Mammary epithelial cell (primary cell): ENCODE measurements at regions not wholly inside any gene's neighbourhood (a gene's known extent, or its start where the extent isn't known, plus 50 kb on each side); places are given as distances from the start of the nearest gene placed in this dataset.

Source experiments
- CTCF ChIP-seq, 2 donors: IDR thresholded peaks in 1 of 2; conservative IDR thresholded peaks in 1 of 2; 2 replicates each; pipeline ENCODE4 v1.5.1; 2011 to 2012; ENCODE audit warnings: inconsistent platforms in 2 of 2, low read length in 2 of 2, mild to moderate bottlenecking in 2 of 2, control low read depth in 1 of 2, low read depth in 1 of 2; ENCODE audit not compliant: insufficient read depth in 1 of 2; ENCODE audit errors: extremely low read depth in 1 of 2
- EZH2 ChIP-seq: IDR thresholded peaks from 2 replicates; pipeline ENCODE4 v1.6.1; 2012; ENCODE audit warnings: low read length, inconsistent platforms, borderline replicate concordance

- TF ChIP-seq CTCF (conservative IDR thresholded peaks at IDR 0.05 in 1 of 2, IDR thresholded peaks at IDR 0.05 in 1 of 2; ENCODE audit: extremely low read depth in 1 of 2, insufficient read depth in 1 of 2, low read depth in 1 of 2, low read length in 2 of 2) (no peak), EZH2 (no peak)
These were observed 71.4 kb upstream of the DUSP22 start for GRCh38 chr6:220721-221475.
